MM.1S (cell line): ENCODE measurements at regions not wholly inside any gene's neighbourhood (a gene's known extent, or its start where the extent isn't known, plus 50 kb on each side); places are given as distances from the start of the nearest gene placed in this dataset.

ENCODE experiments used
- CTCF ChIP-seq: fragments of 300-600 bp; sonication (generic); IDR thresholded peaks from 2 replicates; pipeline ENCODE4 v1.5.1; 2016; ENCODE audit warnings: antibody characterized with exemption, low read length, mixed read lengths
- EZH2 ChIP-seq: fragments of 300-600 bp; sonication (generic); optimal IDR thresholded peaks from 2 replicates; pipeline ENCODE3; 2017; ENCODE audit warnings: low read depth, mild to moderate bottlenecking, antibody characterized with exemption, low read length, mixed read lengths

DNA sequence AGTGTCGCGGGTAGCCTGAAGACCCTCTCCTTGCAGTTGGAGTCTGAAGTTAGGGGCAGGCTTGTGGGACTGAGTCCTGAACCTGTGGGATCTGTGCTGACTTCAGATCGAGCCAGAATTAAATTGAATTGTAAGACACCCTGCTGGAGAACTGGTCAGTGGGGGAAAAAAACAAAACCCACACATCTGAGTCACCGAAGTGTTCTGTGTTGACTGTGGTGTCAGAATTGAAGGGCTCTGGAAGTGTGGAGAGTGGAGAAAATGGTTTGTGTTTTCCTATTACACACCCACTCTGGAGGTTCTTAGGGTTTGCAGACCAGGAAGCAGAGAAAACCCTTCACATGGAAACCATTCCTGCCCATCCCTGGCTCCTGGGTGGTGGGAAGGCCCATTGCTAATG lies 209.5 kb upstream of the GALNT2 start:
- TF ChIP-seq CTCF (no peak), EZH2 (no peak)
